Choroid plexus epithelial cell (primary cell): ENCODE measurements at regions not wholly inside any gene's neighbourhood (a gene's known extent, or its start where the extent isn't known, plus 50 kb on each side); places are given as distances from the start of the nearest gene placed in this dataset.
A peak's percentile ranks its signal among the peaks of the same experiment; 100 is the strongest.

ENCODE experiments used
- DNase-seq: peaks from one replicate; pipeline ENCODE4 v3.0.0-alpha.2; 2010; ENCODE audit warnings: low read depth
- H3K4me3 ChIP-seq: 2 replicates; pipeline ENCODE4 v1.5.1; 2011; ENCODE audit warnings: low read depth, mild to moderate bottlenecking, control low read depth, low read length, moderate library complexity
- CTCF ChIP-seq: conservative IDR thresholded peaks from 2 replicates; pipeline ENCODE4 v1.5.1; 2011; ENCODE audit warnings: low read depth, mild to moderate bottlenecking, control low read depth, inconsistent platforms, low read length, moderate library complexity

- DNase-seq: peak; percentile 91
- peak; percentile 87 for TF ChIP-seq CTCF
- no peak overlapping the region for H3K4me3 ChIP-seq
Measured at GRCh38 chr11:103682318-103683184, 353.9 kb upstream of the DDI1 start.

- peak; percentile 57 for DNase-seq
- H3K4me3 ChIP-seq: no peak overlapping the region
- no peak for TF ChIP-seq CTCF
Measured at GRCh38 chr11:103683576-103683975, 352.9 kb upstream of the DDI1 start.

- no peak for DNase-seq
- TF ChIP-seq CTCF: no peak
- H3K4me3 ChIP-seq: no peak overlapping the region
Measured at GRCh38 chr11:103688924-103689323, 347.5 kb upstream of the DDI1 start.

GRCh38 chr11:103690356-103690755, 346.1 kb upstream of the DDI1 start:
- DNase-seq: no peak
- no peak for TF ChIP-seq CTCF
- no peak overlapping the region for H3K4me3 ChIP-seq

- TF ChIP-seq CTCF: no peak
- H3K4me3 ChIP-seq: no peak overlapping the region
- DNase-seq: no peak
Measured at GRCh38 chr11:103696123-103696522, 340.3 kb upstream of the DDI1 start.

GRCh38 chr11:103699216-103699615, 337.2 kb upstream of the DDI1 start:
- peak; percentile 36 for TF ChIP-seq CTCF
- no peak overlapping the region for H3K4me3 ChIP-seq
- peak; percentile 25 for DNase-seq

- no peak for DNase-seq
- H3K4me3 ChIP-seq: no peak overlapping the region
- no peak for TF ChIP-seq CTCF
Measured at GRCh38 chr11:103699656-103700055, 336.8 kb upstream of the DDI1 start.
